GM10248 (cell line): ENCODE measurements at regions not wholly inside any gene's neighbourhood (a gene's known extent, or its start where the extent isn't known, plus 50 kb on each side); places are given as distances from the start of the nearest gene placed in this dataset.

ENCODE experiments used
- CTCF ChIA-PET: fragments of 300-600 bp; sonication (Branson Sonifier 250); formaldehyde crosslinking; extraction: SDS; loops from one replicate; lab custom pipeline; 2021; ENCODE audit warnings: antibody characterized with exemption; lab: Yijun Ruan, JAX
- POLR2A ChIA-PET: fragments of 350-650 bp; sonication (Branson Sonifier 250); formaldehyde crosslinking; extraction: SDS; loops from one replicate; lab custom pipeline; 2020; ENCODE audit warnings: antibody characterized with exemption; lab: Yijun Ruan, JAX
- DNase-seq: peaks from one replicate; pipeline ENCODE4 v3.0.0; 2012; ENCODE audit errors: extremely low spot score
- CTCF ChIP-seq: IDR thresholded peaks from 2 replicates; pipeline ENCODE4 v1.5.1; 2012; ENCODE audit warnings: mild to moderate bottlenecking, low read depth; ENCODE audit errors: extremely low read depth, missing control alignments, control extremely low read depth

GRCh38 chr2:215854008-215854407 is 159.3 kb downstream of the MREG start:
- CTCF ChIA-PET, result interaction anchor here (1.5 kb wide), 1 partner anchor 13 kb away, joined by 3 read pairs; no protein-coding TSS in a partner anchor
- POLR2A ChIA-PET, result no interaction called here
- no peak for TF ChIP-seq CTCF
- no peak for DNase-seq

- no peak for TF ChIP-seq CTCF
- ChIA-PET POLR2A (no interaction called here), CTCF (interaction anchor here (1.1 kb wide), 1 partner anchor 9 kb away, joined by 3 read pairs; no protein-coding TSS in a partner anchor)
- no peak for DNase-seq
These were observed 161.7 kb downstream of the MREG start for GRCh38 chr2:215851696-215852095.

GRCh38 chr2:215851082-215851481 is 162.3 kb downstream of the MREG start:
- CTCF ChIA-PET, result interaction anchor here (1.1 kb wide), 1 partner anchor 8 kb away, joined by 3 read pairs; no protein-coding TSS in a partner anchor
- no peak for DNase-seq

GRCh38 chr2:215850380-215850779 is 163.0 kb downstream of the MREG start:
- no peak for DNase-seq
- CTCF ChIA-PET, result no interaction called here
- POLR2A ChIA-PET, result no interaction called here
- TF ChIP-seq CTCF, result no peak

More at GRCh38 chr2:215851082-215851481, 162.3 kb downstream of the MREG start:
- no peak for TF ChIP-seq CTCF
- POLR2A ChIA-PET, result no interaction called here

- POLR2A ChIA-PET, result no interaction called here
- DNase-seq, result no peak
- no peak for TF ChIP-seq CTCF
- CTCF ChIA-PET, result no interaction called here
These were observed 163.6 kb downstream of the MREG start for GRCh38 chr2:215849771-215850170.

GRCh38 chr2:215848698-215849097 is 164.7 kb downstream of the MREG start:
- DNase-seq, result no peak
- ChIA-PET CTCF (no interaction called here), POLR2A (no interaction called here)
- TF ChIP-seq CTCF, result no peak
